ENCODE measurements at regions not wholly inside any gene's neighbourhood (a gene's known extent, or its start where the extent isn't known, plus 50 kb on each side); places are given as distances from the start of the nearest gene placed in this dataset.

GRCh38 chr13:33515146-33515545 is 229.6 kb upstream of the STARD13 start:
- DNase-seq, result no peak

- DNase-seq, result no peak
Measured at GRCh38 chr13:33518452-33518851, 232.9 kb upstream of the STARD13 start.

GRCh38 chr13:33519561-33520467 is 234.3 kb upstream of the STARD13 start:
- no peak for DNase-seq

DNA sequence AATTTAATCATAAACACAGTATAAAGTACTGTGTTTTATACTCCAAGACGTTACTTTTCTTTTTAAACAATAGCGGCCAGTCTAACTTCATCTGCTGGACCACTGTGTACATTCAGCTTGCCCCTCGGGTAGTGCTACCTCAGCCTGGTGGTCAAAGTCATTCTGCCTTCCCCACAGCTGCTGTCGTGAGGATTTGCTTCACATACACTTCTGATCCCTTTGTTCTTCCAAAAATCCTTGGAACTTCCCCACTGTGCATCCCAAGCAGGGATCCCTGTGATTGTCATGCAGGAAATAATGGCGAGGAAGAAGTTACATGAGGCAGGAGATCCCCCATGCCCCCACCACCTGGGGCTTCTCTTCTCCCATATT is 234.9 kb upstream of the STARD13 start:
- DNase-seq, result no peak

DNA sequence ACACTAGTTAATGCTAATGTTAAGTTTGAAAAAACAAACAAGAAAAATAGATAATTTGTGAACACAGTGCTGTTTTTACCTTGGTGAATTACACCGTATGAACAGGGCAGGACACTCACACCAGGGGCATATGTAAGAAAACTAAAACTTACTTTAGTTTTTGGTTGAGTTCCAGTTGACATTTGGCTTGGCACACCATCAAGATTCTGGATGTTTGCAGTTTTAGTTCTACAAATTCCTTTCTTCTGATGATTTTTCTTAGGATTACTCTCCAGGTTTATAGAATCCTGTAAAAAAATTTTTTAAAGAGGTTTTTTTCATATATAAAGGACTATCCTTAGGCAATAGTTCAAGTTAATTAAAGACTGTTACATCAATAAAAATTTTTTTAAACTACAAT is 238.5 kb upstream of the STARD13 start:
- DNase-seq, result no peak

GRCh38 chr13:33525763-33526162 is 240.2 kb upstream of the STARD13 start:
- no peak for DNase-seq

- no peak for DNase-seq
Measured at GRCh38 chr13:33526718-33527117, 241.2 kb upstream of the STARD13 start.

DNA sequence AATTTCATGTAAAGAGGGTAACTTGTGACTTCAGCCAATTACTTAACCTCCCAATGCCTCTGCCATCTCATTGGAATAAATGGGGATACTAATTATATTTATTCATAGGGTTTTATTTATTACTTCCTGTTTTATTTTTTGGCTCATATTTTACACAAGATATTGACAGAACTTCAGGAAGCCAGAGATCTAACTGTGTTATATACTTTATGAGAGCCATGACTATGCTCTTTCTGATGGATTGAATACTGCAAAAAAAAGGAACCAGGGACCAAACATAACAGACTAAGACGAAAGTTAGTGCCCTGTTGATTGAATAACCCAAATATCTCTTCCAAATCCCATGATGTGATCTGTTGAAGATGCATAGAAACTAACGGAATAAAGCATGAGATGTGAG is 243.3 kb upstream of the STARD13 start:
- no peak for DNase-seq

DNA sequence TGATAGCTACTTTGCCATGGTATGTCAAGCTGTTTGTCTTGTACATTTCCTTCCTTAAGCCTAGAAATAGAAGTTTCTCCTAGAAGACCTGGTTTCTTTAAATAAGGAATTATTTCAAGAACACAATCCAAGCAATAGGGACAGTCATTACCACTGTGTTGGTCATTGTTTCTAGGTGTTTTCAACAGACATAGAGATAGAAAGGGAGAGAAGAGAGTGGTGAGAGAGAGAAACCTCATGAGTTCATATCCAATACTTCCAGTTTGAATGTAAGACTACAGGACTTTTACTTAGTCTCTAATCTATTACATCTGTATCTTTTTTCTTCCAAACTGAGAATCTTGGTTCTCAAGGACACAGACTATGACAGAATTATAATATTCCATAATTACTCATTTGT is 245.9 kb upstream of the STARD13 start:
- no peak for DNase-seq

DNA sequence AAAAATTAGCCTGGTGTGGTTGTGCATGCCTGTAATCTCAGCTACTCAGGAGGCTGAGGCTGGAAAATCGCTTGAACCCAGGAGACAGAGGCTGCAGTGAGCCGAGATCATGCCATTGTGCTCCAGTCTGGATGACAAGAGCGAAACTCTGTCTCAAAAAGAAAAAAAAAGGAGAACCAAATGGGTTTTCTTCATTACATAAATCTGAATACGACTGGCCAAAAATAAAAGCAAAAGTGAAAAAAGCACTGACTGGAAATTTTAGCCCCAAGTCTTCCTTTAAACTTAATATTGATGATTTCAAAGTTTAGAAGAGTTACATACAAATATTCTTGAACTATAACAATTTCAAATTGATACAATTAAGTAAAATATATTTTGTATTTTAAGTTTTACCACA is 249.5 kb upstream of the STARD13 start:
- no peak for DNase-seq

DNA sequence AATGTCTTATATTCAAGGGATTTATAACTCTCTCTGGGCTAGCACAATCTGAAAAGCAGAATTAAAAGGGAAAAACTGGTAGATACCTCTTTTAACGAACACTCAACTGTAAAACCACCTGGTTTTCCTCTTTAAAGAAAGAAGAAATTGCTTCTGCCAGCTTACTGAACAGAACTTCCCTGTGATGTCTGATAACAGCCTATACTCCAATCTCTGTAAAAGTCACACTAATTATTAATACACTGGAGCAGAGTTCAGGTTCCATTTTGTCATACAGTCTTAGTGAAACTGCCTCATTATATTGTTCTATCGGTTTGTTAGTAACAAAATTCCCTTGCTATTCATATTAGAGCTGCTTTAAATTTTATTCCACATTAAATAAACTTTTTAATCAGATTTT is 251.0 kb upstream of the STARD13 start:
- DNase-seq, result no peak

DNA sequence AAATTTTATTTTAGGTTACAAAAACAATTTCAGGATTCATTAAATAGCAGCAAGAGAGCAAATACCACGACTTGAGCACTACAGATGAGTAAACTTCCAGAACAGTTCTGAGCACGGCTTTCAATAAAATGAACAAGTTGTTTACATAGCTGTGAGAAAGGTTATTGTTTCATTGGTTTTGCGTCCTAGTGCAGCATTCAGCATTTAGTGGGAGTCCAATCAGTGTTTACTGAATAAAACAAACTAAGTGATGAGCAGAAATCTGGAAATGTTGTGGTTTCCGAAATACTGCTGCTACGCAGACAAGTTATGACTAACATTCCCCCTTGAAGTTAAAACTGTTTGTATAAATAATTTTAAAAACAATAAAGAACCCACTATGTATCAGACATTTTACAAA is 251.5 kb upstream of the STARD13 start:
- DNase-seq, result no peak

DNA sequence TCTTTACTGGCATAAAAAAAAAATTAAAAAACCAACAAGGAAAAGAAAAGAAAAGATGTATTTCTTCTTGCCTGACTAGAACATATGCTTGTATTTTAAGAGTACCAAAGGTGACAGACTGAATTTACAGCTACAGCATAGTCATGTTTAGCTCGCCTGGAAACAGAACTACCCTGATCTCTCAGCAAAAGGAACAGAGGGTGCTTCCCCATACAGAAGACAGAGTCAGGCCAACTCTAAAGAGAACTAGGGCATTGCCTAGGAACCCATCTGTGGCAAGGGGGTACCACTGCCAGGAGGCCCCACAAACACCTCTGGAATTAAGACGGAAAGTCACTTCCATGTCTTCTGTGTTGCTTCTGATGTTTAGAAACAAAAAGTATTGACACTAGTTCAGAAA is 252.1 kb upstream of the STARD13 start:
- peak in 1 of 56 donors; percentile 10 for DNase-seq

- DNase-seq, result no peak
Measured at GRCh38 chr13:33541456-33541855, 255.9 kb upstream of the STARD13 start.

GRCh38 chr13:33541962-33542308 is 256.4 kb upstream of the STARD13 start:
- no peak for DNase-seq

DNA sequence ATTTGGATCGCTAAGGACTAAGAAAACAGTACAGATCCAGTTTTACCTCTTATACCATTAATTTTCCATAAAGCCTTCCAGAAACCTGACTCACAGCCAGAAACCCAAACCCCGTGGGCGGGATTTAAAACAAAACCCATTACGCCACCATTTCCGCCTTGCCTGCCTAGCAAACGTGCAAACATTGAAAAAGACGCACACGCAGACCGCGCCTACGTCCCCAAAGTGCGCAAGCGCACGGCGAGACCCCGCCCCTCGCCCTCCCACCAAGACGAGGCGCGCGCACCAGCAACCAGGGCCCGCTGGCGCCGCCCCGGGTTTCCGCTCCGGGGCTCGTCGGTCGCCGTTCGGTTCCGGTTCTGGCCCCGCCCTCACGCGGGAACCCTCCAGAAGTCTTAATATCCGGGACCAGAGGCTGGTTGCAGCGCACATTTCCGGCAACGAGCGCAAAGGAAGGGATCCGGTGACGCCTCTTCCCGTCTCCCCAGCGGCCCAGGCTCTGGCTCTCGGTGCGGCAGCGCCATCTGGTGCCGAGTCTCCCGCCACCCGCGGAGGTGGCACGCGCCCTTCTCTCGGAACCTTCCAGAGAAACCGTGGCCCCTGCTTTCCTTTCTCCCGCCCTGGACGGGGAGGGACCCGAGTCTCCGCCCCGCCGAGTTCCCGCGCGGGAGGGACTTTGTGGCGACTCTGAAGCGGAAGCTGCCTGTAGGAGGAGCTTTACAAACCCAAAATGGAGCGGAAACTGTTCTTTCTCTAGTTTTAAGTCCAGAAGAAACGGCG is 256.9 kb upstream of the STARD13 start:
- DNase-seq, result peak; percentile 88 to 100 (median 97)

- DNase-seq, result no peak
Measured at GRCh38 chr13:33543089-33543459, 257.5 kb upstream of the STARD13 start.

- DNase-seq, result no peak
Measured at GRCh38 chr13:33543631-33544265, 258.2 kb upstream of the STARD13 start.

DNA sequence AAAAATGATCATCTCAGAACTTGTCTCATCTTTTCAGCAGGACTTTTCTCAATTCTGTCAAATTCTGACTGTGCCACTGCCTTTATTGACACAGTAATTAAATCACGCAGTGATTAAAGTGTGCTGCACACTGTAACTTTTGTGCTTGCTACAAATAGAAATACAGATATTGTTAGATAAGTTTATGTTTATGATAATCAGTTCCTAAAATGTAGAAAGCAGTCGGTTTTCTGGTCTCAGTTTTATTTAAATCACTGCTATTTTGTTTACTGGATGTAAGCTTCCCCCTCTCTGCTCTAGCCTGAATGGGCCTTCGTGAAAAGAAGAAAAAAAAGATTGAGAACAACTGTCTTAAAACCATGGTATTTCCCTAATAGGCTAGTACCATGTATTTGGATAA is 258.8 kb upstream of the STARD13 start:
- DNase-seq, result no peak

GRCh38 chr13:33545492-33545891 is 259.9 kb upstream of the STARD13 start:
- DNase-seq, result no peak

DNA sequence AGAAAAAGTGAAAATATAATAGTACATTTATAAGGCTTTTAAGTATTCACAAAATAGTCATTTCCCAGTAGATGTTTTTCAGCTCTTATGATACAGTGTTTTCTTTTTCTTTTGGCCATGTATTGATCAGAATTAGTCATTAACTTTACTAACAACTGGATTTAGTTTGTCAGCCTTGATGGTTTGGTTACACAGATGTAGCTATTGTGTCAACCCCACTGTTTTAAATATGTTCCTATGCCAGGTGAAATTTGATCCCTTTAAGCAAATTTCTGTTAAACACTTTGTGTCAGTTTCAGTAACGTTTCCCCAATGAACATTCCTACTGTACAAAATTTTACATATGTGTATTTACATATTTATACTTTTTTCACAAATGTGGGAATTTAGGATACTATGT is 261.5 kb upstream of the STARD13 start:
- DNase-seq, result no peak

DNA sequence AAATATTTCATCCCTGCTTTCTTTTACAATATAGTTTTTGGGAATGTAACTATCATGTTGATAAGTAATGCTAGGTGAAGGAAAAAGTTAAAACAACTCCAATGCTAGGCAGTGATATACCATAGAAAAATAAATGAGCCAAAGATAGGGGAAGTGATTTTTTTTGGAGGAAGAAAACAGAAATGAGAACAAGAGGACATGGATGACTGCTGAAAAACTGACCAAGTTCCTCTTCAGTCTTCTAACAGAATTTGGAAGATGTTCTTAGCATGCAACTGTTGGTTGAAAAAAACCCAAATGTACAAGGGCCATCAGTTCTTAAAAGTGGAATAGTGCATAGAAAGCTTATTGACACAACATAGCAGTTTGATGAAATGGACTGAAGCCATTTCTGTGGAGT is 262.5 kb upstream of the STARD13 start:
- DNase-seq, result no peak

DNA sequence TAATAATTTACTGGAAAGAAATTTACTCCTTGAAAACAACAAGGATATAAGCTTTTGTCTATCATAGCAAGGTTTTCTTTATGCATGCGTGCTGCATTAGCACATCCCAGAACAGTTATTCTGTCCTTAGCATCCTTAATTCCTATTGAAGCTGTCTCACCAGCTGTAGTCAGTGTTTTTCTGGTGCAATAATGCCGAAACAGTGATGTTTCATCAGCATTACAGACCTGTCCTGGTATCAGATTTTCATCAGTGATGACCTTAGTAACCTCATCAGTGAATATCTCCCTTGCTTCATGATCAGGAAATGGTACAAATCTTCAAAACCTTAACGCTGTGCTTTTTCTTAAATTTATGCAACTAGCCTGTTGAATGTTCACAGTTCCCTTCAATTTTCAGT is 264.7 kb upstream of the STARD13 start:
- no peak for DNase-seq
